Activated CD4-positive, alpha-beta T cell treated with anti-CD3 and anti-CD28 coated beads, Interleukin-10, Interleukin-2, amounts not matched to agents 100 ng/mL and 50 ng/mL, durations not matched to agents 16 hours and 8 hours (primary cell): ENCODE measurements at regions not wholly inside any gene's neighbourhood (a gene's known extent, or its start where the extent isn't known, plus 50 kb on each side); places are given as distances from the start of the nearest gene placed in this dataset.
"Not testable (repeated sequence)": the region's sequence is repeated elsewhere in the genome, so short reads cannot be mapped to it uniquely, and the experiment has no call there.

Experiments used
- DNase-seq: peaks from one replicate; pipeline ENCODE4 v3.0.0-alpha.2; 2020

DNA sequence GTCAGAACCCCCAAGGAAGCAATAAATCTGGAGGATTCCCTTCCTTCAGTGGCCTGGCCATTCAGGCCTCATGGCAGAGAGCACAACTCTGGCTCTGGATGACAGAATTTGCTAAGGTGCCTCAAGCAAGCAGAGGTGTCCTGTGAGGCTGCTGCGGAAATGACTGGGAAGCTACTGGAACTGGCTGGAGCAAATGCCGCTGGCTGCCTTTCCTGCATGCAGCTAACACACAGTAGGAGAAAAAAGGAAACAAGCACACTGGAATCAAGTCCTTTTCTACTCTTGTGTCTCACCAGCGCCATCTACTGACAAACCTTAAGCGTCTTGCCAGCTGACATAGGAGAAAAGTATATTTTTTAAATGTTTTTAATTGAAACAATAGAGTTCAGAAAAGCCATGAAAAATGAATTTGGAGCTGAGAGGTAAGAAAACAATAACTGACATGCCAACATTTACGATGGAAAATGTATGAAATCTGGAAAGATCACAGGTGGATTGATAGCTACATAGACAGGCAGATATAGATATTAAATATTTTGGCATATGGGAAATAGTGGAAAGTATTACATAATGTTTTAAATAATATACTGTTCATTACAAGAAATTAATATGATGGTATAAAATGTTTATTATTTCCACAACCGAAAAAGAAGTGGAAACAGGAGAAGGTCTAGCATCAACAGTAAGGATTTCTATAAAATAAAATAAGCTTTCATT, 951.6 kb downstream of the ANKRD7 start:
- DNase-seq, result peak; percentile 54

DNA sequence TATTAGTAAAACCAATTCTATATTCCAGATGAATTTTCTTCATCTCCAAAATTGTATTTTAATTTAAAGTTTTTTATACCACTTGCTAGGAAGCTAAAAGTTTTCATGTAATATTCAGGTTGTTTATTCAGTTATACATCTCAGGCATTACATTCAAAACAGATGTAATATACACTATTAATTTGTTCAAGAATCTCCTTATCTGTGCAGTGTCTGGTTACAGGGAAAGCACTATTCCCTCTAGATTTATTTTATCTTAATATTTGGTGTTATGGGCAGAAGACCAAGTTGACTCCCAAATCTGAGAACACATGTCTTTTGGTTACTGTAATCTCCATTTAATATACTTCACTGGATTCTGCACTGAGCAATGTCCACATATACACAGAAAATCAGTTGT, 953.4 kb downstream of the ANKRD7 start:
- no peak for DNase-seq

DNA sequence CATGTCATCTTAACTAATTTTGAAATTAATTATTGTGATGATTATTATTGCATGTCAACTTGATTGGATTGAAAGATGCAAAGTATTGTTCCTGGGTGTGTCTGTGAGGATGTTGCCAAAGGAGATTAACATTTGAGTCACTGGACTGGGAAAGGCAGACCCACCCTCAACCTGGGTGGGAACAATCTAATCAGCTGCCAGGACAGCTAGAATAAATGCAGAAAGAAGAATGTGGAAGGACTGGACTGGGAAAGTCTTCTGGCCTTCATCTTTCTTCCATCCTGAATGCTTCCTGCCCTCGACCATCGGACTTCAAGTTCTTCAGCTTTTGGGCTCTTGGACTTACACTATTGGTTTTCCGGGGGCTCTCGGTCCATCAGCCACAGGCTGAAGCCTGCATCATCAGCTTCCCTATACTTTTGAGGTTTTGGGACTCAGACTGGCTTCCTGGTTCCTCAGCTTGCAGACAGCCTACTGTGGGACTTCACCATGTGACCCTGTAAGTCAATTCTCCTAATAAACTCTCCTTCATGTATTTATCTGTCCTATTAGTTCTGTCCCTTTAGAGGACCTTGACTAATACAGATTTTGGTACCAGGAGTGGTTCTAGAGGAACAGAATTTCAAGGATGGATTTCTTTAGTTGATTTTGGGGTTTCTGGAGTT, 959.8 kb downstream of the ANKRD7 start:
- no peak for DNase-seq

DNA sequence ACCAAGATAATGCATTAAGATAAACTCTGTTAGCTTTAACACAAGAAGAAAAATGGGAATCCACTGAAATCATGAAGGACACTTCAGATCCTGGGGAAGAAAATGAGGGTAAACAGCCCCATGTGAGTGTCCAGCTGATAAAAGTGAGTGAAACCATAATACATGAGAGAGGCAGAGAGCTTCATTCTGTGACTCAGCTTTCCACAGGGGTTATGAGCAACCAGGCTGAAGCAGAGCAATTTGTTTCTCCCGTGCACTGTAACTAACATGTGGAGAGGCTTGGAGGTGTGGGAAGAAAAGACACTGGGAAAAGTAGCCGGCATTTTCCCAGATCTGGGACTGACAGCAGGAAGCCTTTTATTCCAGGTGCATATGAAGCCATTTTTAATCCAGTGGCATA, 971.7 kb downstream of the ANKRD7 start:
- no peak for DNase-seq

DNA sequence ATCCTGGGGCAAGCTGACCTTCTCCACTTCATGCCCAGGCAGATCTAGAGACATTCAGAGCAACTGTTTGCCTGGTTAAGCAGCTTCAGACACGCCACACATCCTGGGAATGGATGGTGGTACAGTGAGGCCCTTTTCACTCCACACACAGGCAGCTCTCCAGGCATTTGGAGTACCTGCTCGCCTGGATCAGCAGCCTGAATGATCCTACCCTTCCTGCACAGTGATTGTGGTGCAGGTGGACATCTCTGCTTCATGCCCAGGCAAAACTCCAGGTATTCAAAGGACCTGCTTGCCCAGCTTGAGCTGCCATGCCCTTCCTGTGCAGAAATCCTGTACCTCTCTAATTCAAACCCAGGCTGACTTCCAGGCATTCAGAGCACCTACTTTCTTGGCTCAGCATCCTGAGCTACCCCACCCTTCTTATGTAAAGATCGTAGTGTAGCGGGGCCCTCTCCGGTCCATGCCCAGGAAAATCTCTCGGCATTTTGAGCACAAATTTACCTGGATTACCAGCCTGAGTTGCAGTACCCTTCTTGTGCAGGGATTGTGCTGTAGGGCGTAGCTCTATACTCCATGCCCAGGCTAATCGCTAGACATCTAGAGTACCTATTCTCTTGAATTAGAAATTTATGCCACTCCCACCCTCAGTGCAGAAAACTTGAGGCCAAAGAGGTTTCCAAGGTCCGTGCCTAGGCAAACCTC, 972.8 kb downstream of the ANKRD7 start:
- DNase-seq, result no peak

DNA sequence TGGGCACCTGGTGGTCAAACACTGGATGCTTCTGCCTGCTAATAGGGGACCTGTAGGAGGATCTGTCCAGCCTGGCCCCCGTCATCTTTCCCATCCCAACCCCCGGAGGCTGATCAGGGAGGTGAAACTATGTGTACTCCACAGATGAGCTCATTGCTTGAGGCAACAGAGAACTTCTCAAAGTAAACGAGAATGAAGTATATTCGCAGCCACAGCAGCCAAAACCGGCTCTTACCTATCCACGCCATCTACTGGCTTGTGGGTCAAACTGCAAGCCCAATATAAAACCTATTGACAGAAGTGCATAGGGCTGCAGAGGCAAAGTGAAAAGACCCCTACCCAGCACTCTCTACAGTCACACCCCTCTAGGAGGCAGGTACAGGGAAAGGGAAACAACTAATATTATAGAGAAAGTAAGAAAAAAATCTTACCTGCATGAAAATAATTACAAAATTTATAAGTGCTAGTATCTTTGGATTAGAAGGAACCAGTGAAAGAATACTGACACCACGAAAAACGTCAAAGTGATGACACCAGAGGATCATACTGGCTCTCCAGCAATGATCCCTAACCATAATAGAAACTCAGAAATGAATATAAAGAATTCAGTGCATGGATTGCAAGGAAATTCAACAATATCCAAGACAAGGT, 973.5 kb downstream of the ANKRD7 start:
- DNase-seq, result peak; percentile 59

DNA sequence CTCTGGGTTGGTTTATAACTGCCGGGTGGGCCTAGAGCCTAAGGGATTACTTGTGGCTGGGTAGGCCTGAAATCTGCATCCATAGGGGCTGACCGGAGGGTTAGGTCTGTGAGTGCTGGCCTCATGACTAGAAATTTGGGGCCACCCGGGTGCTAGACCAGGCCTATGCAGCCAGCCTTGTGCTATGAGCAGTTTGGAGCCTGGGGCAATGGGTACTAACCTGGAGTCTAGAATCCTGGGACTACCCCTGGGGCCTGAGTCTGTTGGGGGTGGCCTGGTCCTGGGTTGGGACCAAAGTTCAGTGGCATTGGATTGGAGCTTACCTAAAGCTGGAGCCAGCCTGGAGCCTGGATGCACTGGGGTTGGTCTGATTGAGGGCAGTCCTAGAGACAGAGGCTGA, 995.2 kb downstream of the ANKRD7 start:
- no peak for DNase-seq

DNA sequence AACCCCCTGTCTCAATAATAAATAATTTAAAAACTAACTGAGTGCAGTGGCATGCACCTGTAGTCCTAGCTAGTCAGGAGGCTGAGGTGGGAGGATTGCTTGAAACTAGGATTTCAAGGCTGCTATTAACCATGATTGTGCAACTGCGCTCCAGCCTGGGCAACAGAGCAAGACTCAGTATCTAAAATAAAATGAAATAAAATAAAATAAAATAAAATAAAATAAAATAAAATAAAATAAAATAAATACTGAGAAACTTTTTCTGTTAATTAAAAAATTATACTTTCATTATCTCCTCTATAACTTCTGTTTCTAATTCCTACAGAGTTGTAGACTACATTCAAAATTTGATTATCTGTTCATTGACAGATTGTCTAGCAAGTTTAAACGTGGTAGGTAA, 999.4 kb downstream of the ANKRD7 start:
- no peak for DNase-seq

DNA sequence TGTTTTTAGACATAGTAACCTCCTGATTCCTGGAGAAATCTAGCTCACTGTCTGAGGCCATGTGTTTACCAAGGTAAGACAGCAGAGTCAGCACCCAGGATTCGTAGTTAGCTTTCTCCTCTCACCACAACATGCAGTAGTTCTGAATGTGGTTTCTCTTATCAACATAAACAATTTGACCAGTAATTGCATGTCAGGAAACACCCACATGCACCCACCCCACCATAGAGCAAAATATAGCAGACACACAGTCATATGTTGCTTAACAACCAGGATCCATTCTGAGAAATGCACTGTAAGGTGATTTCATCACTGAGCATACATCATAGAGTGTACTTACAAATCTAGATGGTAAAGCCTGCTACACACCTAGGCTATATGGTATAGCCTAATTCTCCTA, 1004.0 kb downstream of the ANKRD7 start:
- DNase-seq, result no peak

DNA sequence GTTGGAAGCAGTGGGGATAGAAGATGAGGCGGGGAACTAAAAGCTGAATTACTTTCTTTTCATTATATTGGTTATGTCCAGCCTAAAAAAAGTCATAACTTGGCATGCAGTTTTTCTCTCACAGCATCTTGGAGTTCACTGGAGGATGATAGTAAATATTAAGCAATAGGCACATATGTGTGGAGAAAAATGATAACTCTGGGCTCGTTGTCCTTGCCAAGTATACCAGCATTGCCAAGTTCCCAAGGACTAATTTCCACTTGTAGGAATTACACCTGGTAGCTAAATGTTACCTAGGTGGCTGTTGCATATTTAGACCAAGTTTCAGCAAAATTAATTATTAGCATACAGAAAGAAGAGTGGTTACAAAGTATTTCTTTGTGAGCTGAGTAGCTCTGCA, 1007.6 kb downstream of the ANKRD7 start:
- no peak for DNase-seq

DNA sequence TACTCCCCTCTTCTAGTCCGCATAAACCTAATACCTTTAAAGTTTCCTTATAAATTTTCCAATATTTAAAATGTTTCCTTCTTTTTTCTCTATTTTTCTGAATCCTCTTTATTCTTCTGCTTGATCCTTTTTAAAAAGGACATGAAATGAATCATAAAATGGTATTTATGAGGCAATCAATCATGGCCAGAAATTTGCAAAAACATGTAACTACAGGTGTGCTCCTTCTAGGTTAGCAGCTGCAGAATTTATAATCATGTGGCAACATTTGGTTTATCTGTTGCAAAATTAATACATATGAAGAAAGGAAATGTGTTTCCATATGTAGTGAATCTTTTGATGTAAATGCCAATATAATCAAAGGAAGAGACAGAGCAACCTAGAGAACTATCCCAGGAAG, 1008.5 kb downstream of the ANKRD7 start:
- DNase-seq, result no peak

DNA sequence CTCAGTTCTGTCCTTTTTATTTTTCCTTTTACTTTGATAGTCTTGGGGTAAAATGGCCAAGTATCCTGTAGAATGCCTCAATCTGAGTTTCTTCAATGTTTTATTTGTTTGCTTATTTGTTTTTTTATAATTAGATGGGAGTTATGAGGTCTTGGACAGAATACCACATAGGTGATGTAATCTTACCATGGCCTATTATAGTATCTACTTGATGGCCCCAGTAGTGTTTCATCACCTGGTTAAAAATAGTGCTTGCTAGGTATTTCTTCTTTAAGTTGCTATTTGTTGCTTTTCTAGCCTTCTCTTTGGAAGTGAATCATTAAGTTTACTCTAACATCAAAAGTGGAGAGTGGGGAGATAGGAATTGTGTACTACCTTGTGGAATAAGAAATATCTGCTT, 1020.0 kb upstream of the KCND2 start:
- DNase-seq, result no peak

DNA sequence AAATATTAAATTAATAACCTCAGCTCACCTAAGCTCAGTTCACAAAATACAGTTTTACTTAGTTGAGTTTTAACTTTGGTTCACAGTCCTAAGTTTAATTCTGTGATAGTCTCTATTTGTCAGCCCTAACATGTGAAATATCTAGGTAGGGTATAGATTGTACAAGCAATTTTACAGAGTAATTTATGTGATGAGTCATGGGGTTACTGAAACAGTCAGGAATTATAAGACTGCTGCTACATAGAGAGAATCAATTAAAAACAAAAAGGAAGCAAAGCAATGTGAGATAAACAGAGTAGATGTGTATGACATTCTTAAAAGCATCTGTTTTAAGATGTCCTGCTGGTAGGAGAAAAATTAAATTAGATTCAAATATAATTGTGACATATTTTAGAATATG, 1018.2 kb upstream of the KCND2 start:
- no peak for DNase-seq

DNA sequence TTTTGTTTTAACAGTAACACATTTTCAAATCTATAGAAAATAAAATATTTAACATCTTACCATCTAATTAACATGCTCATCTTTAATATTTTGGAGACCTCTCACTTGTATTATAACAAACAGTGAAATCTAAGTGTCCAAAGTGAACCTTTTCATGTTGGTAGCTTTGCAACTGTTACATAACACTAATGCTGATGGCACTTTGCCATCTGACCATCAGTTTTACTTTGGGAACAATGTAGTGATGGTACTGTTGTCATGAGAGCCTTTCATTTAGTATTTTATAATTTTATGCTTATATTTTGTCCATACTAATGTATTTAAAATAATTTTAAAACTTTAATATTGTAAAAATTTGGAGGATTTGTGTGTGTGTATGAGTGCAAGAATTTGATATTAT, 1017.0 kb upstream of the KCND2 start:
- DNase-seq, result no peak

DNA sequence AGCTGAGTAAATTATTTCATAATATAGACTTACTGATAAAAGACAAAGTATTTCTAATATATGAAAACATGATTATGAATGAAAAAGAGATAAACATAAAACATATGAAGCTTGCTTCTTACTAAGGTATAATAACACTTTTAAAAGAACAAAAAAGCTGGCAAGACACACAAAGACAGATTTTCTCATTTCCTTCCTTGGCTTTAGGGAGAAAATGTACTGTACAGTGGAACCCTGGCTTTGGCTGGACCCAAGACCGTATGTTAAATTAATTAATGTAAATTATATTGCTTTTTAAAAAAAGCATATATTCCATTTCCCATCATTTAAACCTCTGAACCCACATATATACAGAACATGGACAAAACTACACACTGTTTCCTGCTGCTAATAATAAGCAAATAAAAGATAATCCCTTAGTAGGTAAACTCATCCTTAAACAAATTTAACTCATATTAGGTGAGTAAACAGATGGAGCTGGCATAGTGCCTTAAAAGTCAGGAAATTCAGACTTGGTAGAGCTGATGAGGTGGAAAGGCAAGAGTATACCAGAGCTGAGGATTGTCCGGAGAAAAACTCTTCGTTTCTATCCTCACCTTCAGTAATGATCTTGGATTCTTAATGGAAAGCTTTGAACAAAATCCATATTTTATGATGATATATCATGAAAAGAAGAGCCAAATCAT, 1016.4 kb upstream of the KCND2 start:
- DNase-seq, result no peak

DNA sequence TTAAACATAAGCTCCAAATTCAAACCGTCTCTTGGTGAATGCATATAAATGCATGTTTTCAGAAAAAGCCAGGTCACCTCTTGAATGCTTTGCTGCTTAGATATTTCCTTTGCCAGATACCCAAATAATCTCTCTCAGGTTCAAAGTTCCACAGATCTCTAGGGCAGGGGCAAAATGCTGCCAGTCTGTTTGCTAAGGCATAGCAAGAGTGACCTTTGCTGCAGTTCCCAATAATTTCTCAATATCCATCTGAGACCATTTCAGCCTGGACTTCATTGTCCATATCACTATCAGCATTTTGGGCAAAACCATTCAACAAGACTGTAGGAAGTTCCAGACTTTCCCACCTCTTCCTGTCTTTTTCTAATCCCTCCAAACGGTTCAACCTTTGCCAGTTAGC, 1006.2 kb upstream of the KCND2 start:
- DNase-seq, result not testable (repeated sequence)

DNA sequence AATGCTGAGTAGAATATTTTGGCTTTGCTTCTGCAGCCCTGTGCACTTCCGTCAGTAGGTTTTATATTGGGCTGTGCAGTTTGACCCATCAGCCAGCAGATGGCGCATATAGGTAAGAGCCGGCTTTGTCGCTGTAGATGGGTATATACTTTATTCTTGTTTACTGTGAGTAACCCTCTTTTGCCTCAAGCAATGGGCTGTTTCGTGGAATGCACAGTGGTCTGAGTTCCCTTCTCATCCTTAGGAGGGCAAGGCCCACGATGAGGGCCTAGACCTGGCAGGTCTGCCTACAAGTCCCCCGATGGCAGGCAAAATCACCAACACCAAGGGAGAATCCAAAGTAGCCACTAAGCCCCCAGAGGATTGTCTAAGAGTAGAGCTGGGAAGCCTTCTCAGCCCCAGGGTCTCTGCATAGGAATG, 1002.9 kb upstream of the KCND2 start:
- DNase-seq, result peak; percentile 64

DNA sequence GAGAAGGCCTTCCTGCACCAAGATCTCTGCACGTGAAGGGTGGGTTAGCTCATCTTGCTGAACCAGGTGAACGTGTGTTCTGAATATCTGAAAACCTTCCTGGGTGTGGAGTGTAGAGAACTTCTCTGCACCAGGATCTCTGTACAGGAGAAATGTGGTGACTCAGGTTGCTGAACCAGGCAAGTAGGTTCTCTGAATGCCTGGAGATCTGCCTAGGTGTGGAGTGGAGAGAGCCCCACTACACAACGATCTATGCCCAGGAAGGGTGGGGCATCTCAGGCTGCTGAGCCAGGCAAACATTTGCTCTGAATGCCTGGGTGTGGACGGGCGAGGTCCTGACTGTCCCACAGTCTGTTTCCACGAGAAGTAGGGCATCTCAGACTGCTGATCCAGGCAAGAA, 1002.3 kb upstream of the KCND2 start:
- no peak for DNase-seq

DNA sequence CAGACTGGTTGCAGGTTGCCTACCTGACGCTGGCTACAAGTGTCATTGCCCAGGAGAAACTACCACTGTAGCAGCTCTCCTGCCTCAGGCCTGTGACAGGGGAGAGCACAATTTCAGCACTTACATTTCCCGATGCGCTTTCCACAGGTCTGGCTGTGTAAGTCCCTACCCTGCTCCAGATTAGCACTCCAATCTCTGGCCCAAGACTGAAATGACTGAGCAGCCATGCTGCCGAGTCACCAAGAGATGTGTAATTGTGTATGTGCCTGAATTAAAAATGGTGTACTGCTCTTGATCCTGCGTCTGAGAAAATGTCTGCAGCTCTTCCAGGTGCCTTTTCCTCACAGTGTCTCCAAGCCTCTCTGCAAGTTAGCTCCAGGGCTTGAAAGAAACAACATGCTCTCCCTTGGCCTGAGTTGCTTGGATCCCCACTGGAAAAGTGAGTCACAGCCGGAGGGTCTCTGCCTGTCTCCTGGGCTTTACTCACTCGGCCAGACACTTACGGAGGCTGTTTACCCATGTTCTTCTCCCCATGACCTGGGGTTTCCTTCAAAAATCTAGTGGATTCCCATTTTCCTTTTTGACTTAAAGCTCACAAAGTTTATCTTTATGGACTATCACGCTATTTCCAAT, 1001.7 kb upstream of the KCND2 start:
- no peak for DNase-seq

DNA sequence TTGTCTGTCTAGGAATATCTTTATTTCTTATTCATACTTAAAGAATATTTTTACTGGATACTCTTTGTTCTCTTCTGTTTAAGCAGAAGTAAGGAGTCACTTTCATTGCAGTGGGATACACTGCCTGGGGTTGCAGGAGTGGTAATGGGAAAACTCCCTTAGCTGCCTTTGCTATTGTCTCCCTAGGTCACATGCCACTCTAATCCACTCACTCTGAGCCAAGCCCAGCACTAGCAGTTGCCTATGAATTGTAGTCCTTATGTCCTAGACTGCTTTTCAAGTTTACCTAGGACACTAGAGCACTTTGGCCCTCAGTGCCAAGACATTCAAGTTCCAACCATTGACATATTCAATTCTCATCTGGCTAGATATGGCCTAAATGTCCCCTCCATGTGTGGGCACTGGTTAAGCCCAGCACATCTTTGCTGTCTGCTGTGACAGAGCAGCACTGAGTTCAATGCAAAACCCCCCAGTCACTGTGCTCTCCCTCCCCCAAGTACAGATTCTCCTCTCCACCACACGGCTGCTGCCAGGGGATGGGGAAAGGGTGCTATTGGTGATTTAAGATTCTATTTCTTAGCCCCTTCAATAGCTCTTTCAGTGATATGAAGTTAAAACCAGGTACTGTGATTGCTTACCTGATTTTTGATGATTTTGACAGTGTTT, 991.7 kb upstream of the KCND2 start:
- no peak for DNase-seq

DNA sequence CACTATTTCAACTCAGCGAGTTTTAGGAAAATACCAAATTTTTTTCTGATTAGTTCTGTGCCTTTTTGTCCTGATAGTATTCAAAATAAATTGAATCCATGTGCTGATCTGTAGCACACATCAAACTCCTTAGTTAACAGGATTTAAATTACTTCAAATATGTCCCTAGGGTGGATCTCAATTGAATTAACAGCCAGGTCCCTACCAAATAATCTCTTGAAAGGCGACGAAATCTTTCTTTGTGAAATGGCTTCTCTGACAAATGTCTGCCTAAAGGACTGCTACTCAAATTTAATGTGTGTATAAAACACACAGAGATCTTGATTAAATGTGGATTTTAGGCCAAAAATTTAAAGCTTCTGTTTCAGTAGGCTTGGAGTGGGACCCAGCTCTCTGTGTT, 989.6 kb upstream of the KCND2 start:
- no peak for DNase-seq

DNA sequence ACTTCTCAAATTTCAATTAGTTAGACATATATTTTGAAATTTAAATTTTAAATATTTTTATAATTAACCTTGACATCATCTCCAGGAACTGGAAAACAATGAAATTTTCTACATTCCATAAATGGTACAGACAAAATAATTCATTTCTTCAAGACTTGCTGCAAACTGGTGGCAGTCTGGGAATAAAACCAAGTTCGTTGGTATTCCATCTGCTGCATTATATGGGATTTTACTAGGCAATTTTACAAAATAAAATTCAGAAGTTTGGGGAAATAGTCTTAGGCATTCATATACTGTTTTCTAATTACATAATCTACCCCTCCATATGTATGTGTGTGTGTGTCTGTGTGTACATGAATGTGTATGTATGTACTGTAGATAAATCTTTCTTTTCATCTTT, 984.6 kb upstream of the KCND2 start:
- no peak for DNase-seq
